ENCODE measurements at regions not wholly inside any gene's neighbourhood (a gene's known extent, or its start where the extent isn't known, plus 50 kb on each side); places are given as distances from the start of the nearest gene placed in this dataset.
A peak's percentile ranks its signal among the peaks of the same experiment; 100 is the strongest.

DNA sequence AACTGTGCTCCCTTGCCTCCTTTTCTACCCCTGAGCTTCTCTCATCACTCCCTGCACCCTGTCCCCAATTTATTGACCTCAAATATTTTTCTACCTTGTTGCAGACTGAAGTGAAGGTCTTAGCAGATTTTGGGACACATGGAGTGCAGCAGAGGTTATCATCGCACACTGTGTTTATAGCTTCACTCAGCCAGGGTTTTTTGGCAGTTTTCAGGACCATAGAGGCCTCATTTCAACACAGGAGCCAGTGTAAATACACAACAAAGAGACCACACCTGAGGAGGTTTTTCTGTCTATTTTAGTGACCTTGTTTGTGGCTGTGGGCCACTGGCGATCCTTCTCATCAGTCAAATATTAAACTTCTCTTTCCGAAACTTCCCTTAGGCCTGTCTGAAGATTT lies 457.1 kb downstream of the SPRY1 start:
- Histone ChIP-seq H3K36me3 (ENCODE audit: insufficient read depth, insufficient read length, low read length) (no peaks in the 10 kb centered on the region), H3K27me3 (ENCODE audit: insufficient read depth, insufficient read length) (no peaks in the 10 kb centered on the region), H3K4me3 (ENCODE audit: insufficient read length, low read depth) (no peak overlapping the region), H3K4me1 (ENCODE audit: insufficient read depth, insufficient read length) (no peaks in the 10 kb centered on the region), H3K9me3 (ENCODE audit: insufficient read depth, low read length) (no peaks in the 10 kb centered on the region), H3K9ac (ENCODE audit: insufficient read length, low read depth) (no peak overlapping the region)
- DNase-seq (ENCODE audit: low read depth, low spot score), result no peak
- TF ChIP-seq YY1 (IDR thresholded peaks at IDR 0.05; ENCODE audit: insufficient read depth, insufficient read length) (no peak), SUZ12 (IDR thresholded peaks at IDR 0.05; ENCODE audit: extremely low read depth, insufficient read depth, insufficient read length) (no peak), ZNF274 (IDR thresholded peaks at IDR 0.05; ENCODE audit: low read depth, low read length) (no peak)

DNA sequence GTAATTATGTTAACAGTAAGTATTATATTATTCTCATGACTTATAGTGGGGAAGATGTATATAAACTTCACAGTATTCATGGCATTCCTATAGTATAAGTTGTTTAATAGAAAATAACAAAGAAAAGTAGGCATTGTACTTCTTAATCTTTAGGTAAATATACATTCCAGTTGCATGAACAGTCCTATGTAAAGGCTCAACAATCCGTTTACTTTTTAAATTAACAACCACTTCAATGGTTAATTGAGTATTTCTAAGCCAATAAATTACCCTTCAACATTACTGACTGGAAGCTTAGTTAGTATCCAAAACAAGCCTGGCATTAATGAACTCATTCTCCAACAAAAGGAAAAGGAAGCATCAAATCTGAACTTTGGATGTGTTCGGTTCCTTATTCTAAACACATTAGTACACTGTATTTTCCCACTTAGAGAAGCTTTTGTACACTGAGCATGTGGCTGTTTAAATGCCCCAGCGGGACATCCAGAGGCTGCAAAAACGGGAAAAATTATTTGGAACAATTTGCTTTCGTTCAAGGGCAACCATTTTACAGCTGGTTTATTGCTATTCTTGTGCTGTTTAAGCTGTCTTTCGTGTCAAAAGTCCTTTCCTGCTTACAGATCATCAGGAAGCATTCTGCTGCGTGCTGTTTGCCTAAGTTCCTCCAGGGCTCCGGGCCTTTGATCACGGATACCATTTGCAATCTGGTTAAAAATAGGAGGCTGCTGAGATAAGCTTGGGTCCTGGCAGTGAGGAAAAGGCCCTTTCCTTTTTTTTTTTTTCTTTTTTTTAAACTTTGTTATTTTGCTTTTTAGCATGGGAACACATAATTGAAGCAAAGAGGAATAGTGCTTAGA lies 460.3 kb downstream of the SPRY1 start:
- H3K27me3 ChIP-seq (ENCODE audit: insufficient read depth, insufficient read length), result no peaks in the 10 kb centered on the region
- H3K4me3 ChIP-seq (ENCODE audit: insufficient read length, low read depth), result no peak overlapping the region
- no peak overlapping the region for H3K9ac ChIP-seq (ENCODE audit: insufficient read length, low read depth)
- H3K4me1 ChIP-seq (ENCODE audit: insufficient read depth, insufficient read length), result no peaks in the 10 kb centered on the region
- no peaks in the 10 kb centered on the region for H3K36me3 ChIP-seq (ENCODE audit: insufficient read depth, insufficient read length, low read length)
- no peaks in the 10 kb centered on the region for H3K9me3 ChIP-seq (ENCODE audit: insufficient read depth, low read length)
- TF ChIP-seq YY1 (IDR thresholded peaks at IDR 0.05; ENCODE audit: insufficient read depth, insufficient read length) (no peak), SUZ12 (IDR thresholded peaks at IDR 0.05; ENCODE audit: extremely low read depth, insufficient read depth, insufficient read length) (no peak), ZNF274 (IDR thresholded peaks at IDR 0.05; ENCODE audit: low read depth, low read length) (no peak)
- DNase-seq (ENCODE audit: low read depth, low spot score), result peak; percentile 55

DNA sequence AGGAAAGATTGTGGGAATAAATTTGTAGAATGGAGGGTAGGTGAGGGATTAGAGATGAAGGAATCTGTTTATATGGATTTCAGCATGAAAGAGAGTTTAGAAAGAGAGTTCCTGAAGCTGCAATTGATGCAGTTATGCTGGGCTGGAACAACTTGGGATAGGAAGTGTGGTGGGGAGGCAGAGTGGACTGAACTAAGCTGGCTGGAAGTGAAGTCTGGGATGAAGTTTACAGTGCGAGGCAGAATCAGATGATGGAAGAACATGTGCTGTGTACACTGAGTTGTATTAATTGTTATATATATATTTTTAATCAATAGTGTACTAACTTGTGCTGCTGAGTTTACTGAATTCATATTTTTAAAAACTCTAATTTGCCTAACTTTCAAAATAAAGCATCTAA lies 461.9 kb downstream of the SPRY1 start:
- H3K4me1 ChIP-seq (ENCODE audit: insufficient read depth, insufficient read length), result no peaks in the 10 kb centered on the region

GRCh38 chr4:123862812-123863211 lies 466.2 kb downstream of the SPRY1 start:
- no peak overlapping the region for H3K4me3 ChIP-seq (ENCODE audit: insufficient read length, low read depth)
- H3K36me3 ChIP-seq (ENCODE audit: insufficient read depth, insufficient read length, low read length), result no peaks in the 10 kb centered on the region

More for the DNA sequence above, 461.9 kb downstream of the SPRY1 start:
- no peak for TF ChIP-seq SUZ12 (IDR thresholded peaks at IDR 0.05; ENCODE audit: extremely low read depth, insufficient read depth, insufficient read length)
- TF ChIP-seq ZNF274 (IDR thresholded peaks at IDR 0.05; ENCODE audit: low read depth, low read length), result no peak
- TF ChIP-seq YY1 (IDR thresholded peaks at IDR 0.05; ENCODE audit: insufficient read depth, insufficient read length), result no peak
- DNase-seq (ENCODE audit: low read depth, low spot score), result no peak
- H3K9ac ChIP-seq (ENCODE audit: insufficient read length, low read depth), result no peak overlapping the region
- no peak overlapping the region for H3K4me3 ChIP-seq (ENCODE audit: insufficient read length, low read depth)
- no peaks in the 10 kb centered on the region for H3K36me3 ChIP-seq (ENCODE audit: insufficient read depth, insufficient read length, low read length)
- H3K27me3 ChIP-seq (ENCODE audit: insufficient read depth, insufficient read length), result no peaks in the 10 kb centered on the region
- no peaks in the 10 kb centered on the region for H3K9me3 ChIP-seq (ENCODE audit: insufficient read depth, low read length)

DNA sequence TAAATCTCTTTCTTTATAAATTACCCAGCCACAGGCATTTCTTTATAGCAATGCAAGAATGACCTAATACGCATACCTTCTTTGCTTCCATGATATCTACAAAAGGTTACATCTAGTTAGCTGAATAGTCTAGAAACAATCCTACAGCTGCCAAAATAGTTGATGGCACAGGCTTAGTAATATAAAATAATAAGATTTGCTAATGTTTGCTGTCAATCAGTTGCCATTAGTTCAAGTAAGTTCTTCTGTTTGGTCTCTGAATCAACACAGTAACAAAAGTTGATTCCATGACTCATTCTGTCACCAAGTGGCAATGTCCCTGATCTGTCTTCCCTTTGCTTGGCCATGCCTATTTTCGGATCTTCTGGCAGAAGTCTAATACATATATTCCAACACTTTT lies 470.2 kb downstream of the SPRY1 start:
- Histone ChIP-seq H3K4me3 (ENCODE audit: insufficient read length, low read depth) (no peak overlapping the region), H3K27me3 (ENCODE audit: insufficient read depth, insufficient read length) (no peaks in the 10 kb centered on the region), H3K36me3 (ENCODE audit: insufficient read depth, insufficient read length, low read length) (no peaks in the 10 kb centered on the region), H3K9me3 (ENCODE audit: insufficient read depth, low read length) (no peaks in the 10 kb centered on the region), H3K4me1 (ENCODE audit: insufficient read depth, insufficient read length) (no peaks in the 10 kb centered on the region), H3K9ac (ENCODE audit: insufficient read length, low read depth) (no peak overlapping the region)
- DNase-seq (ENCODE audit: low read depth, low spot score), result no peak
- TF ChIP-seq YY1 (IDR thresholded peaks at IDR 0.05; ENCODE audit: insufficient read depth, insufficient read length) (no peak), SUZ12 (IDR thresholded peaks at IDR 0.05; ENCODE audit: extremely low read depth, insufficient read depth, insufficient read length) (no peak), ZNF274 (IDR thresholded peaks at IDR 0.05; ENCODE audit: low read depth, low read length) (no peak)

More at GRCh38 chr4:123862812-123863211, 466.2 kb downstream of the SPRY1 start:
- H3K9me3 ChIP-seq (ENCODE audit: insufficient read depth, low read length), result no peaks in the 10 kb centered on the region
- no peaks in the 10 kb centered on the region for H3K27me3 ChIP-seq (ENCODE audit: insufficient read depth, insufficient read length)
- H3K4me1 ChIP-seq (ENCODE audit: insufficient read depth, insufficient read length), result no peaks in the 10 kb centered on the region
- H3K9ac ChIP-seq (ENCODE audit: insufficient read length, low read depth), result no peak overlapping the region
- DNase-seq (ENCODE audit: low read depth, low spot score), result no peak
- TF ChIP-seq SUZ12 (IDR thresholded peaks at IDR 0.05; ENCODE audit: extremely low read depth, insufficient read depth, insufficient read length) (no peak), YY1 (IDR thresholded peaks at IDR 0.05; ENCODE audit: insufficient read depth, insufficient read length) (no peak), ZNF274 (IDR thresholded peaks at IDR 0.05; ENCODE audit: low read depth, low read length) (no peak)

GRCh38 chr4:123867910-123868587 lies 471.5 kb downstream of the SPRY1 start:
- Histone ChIP-seq H3K9me3 (ENCODE audit: insufficient read depth, low read length) (no peaks in the 10 kb centered on the region), H3K9ac (ENCODE audit: insufficient read length, low read depth) (no peak overlapping the region), H3K4me3 (ENCODE audit: insufficient read length, low read depth) (no peak overlapping the region), H3K27me3 (ENCODE audit: insufficient read depth, insufficient read length) (no peaks in the 10 kb centered on the region), H3K4me1 (ENCODE audit: insufficient read depth, insufficient read length) (no peaks in the 10 kb centered on the region), H3K36me3 (ENCODE audit: insufficient read depth, insufficient read length, low read length) (no peaks in the 10 kb centered on the region)
- no peak for DNase-seq (ENCODE audit: low read depth, low spot score)
- no peak for TF ChIP-seq ZNF274 (IDR thresholded peaks at IDR 0.05; ENCODE audit: low read depth, low read length)
- TF ChIP-seq SUZ12 (IDR thresholded peaks at IDR 0.05; ENCODE audit: extremely low read depth, insufficient read depth, insufficient read length), result no peak

Data from NT2/D1 (cell line).